ENCODE measurements at regions not wholly inside any gene's neighbourhood (a gene's known extent, or its start where the extent isn't known, plus 50 kb on each side); places are given as distances from the start of the nearest gene placed in this dataset.
"Not testable (repeated sequence)": the region's sequence is repeated elsewhere in the genome, so short reads cannot be mapped to it uniquely, and the experiment has no call there.

- not testable (repeated sequence) for DNase-seq (ENCODE audit: low read depth)
These were observed 121.7 kb downstream of the ATP6V0E2 start for GRCh38 chr7:149995369-149996026.

DNA sequence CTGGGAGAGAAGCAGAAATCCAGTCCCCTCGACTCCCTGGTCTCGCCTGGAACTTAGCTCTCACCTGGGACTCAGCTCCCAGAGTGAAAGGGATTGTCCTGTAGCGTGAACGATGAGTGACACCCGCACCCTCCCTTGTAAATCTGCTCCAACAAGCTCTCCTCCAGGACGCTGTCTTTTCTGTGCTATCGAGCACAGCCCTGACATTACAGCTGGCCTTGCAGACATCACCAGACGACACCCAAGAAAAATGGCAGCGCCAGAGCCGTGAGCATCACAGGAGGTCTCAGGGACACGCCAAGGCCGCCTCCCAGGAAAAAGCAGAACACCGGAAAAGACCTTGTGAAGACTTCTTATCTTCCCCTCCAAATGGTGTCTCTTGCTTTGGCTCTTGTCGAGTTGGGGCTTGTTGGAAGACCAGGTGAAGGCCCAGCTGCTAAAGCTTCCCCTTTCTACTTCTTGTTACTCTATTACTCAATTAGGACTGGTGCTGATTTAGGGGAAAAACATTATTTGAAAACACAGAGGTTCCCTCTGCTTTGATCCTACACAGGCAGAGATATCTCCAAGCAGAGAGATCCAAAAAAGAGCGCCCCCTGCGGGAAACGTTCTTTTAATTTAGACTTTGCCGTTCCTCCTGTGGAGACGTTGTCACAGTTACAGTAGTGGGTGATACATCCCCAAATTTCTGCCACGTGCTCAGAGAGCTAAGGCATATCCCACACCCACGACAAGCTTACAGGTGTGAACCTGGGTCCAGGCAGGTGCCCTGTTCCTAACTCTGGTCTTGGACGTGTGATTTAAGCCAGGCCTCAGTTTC is 127.2 kb downstream of the ATP6V0E2 start:
- DNase-seq (ENCODE audit: low read depth) = not testable (repeated sequence)

GRCh38 chr7:150003304-150003810 is 129.6 kb downstream of the ATP6V0E2 start:
- DNase-seq (ENCODE audit: low read depth) = no peak

DNA sequence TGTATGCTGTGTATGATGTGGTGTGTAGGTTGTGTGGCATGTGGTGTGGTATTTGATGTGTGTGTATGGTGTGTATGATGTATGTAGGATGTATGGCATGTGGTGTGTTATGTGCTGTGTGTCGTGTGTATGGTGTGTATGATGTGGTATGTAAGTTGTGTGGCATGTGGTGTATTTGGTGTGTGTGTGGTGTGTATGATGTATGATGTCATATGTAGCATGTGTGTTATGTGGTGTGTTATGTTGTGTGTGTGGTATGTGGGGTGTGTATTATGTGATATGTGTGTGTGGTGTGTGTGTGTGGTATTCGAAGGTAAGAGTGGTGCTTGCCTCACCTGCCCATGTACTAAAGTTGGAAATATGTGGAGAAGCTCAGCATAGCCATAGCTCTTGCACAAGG is 130.2 kb downstream of the ATP6V0E2 start:
- DNase-seq (ENCODE audit: low read depth) = not testable (repeated sequence)

DNA sequence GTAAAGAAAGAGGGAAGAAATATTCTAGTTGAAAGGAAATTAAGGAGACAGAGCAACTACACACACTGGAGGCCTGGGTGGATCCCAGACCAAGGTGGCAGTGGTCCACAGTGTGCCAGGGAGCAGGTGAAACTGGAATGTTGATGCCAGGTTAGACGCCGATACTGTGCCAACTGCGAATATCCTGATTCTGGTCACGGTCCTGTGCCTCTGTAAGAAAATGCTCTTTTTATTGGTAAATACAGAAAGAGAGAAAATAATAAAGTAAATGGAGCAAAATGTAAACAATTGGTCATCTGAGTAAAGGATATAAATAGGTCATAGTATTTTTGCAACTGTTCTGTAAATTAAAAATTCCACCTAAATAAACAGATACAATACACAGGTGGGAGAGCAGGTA is 131.1 kb downstream of the ATP6V0E2 start:
- DNase-seq (ENCODE audit: low read depth) = not testable (repeated sequence)

DNA sequence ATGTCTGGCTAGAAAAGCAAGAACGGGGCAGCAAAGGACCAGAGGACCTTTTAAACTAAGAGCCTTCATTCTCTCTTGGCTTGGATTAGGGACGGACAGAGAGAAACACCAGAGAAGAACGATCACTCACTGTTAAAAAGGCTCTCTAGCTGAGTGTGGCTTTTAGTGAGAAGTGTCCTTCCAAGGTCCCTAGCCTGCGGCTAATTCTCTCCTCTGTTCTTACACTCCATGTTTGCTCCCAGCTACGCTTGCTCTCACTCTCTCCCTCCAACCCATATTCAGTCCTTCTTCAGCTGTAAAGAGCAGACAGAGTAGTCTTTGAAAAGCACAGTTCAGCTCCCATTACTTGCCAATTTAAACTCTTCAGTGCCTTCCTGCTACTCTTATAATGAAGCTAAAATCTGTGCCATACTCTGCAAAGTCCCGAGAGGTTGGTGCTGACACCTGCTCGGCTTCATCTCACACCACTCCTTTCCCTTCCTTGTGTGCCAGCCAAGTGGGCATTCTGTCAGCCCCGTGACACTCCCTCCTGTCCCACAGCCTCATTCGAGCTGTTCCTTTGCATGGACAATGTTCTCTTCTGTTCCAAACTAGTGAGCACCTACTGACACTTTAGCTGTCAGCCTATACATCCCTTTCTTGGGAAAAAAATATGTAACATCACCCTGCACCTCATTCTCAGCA is 136.0 kb downstream of the ATP6V0E2 start:
- not testable (repeated sequence) for DNase-seq (ENCODE audit: low read depth)

GRCh38 chr7:150016651-150017189 is 143.0 kb downstream of the ATP6V0E2 start:
- DNase-seq (ENCODE audit: low read depth) = not testable (repeated sequence)

GRCh38 chr7:150020210-150020609 is 146.4 kb downstream of the ATP6V0E2 start:
- not testable (repeated sequence) for DNase-seq (ENCODE audit: low read depth)

DNA sequence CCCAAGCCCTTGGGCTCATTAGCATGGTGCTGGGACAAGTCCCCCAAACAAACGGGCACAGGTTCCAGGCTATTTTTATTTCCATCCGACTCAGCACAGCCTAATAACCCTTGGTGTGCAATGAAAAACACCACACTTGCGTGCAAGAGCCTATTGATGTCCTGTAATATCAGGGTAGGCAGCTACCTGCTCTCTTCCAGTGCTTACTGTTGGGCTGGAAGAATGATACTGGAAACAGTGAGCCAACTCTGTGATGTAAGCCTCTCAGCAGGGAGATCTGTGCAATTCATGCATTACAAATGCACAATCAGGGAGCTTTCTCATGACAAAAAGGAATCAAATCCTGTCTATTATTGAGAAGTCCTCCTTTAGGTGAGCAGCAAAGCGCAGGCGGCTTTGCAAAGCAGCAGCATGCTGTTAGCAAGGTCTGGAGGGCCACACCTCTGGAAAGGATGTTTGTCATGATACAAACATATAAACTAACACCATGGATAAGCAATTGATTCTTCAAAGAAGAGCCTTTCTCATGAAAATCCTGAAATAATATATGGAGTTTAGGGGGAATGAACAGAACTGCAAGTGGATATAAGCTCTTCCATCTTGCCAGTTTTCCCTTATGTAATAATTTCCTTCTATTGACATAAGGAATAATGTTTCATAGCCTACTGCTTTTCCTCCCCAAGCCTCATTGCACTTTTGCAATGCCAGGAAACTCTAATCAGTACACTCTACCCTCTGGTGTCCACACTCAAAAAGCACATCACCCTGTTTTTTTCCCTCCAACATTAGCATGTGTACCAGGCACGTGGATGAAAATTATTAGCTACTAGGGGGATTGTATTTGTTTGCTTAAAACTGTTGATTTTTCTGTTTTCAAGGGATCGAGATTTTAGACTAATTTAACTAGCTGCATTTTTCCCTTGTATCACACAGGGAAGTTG is 151.1 kb downstream of the ATP6V0E2 start:
- not testable (repeated sequence) for DNase-seq (ENCODE audit: low read depth)

DNA sequence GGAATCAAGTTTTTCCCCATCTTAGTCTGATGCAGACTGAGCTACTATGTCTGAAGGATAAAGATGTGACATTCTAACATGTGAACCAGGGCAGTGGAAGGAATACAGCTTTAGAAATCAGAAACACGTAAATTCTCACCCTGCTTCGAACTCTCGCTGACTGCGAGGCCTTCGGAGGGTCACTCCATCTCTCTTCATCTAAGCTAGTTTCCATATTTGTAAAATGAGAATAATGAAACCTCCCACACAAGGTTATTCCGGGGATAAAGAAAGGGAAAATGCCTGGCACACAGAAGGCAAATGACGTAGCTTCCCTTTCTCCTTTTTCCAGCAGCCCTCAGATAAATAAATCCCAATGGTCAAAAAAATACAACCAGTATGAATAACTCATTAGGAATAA is 152.0 kb downstream of the ATP6V0E2 start:
- not testable (repeated sequence) for DNase-seq (ENCODE audit: low read depth)

GRCh38 chr7:150028344-150029012 is 154.7 kb downstream of the ATP6V0E2 start:
- not testable (repeated sequence) for DNase-seq (ENCODE audit: low read depth)

- not testable (repeated sequence) for DNase-seq (ENCODE audit: low read depth)
These were observed 155.2 kb downstream of the ATP6V0E2 start for GRCh38 chr7:150029013-150029389.

DNA sequence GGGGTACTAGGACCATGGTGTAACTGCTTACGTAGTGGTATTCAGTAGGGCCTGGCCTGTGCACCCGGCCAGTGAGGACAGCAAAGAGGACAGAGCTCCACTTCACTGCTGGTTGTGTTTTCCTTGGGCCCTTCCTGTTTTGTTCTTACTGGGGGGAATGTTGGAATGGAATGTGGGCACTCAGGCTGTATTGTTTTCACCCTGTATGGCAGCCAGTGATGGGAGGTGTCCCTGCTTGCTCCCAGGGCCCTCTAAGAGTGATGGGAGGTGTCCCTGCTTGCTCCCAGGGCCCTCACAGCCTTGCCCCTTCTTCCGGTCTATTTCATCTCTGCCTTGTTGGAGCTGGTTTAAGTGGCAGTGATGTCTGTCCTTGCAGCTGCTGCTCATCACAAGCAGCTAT is 158.0 kb downstream of the ATP6V0E2 start:
- DNase-seq (ENCODE audit: low read depth) = not testable (repeated sequence)

DNA sequence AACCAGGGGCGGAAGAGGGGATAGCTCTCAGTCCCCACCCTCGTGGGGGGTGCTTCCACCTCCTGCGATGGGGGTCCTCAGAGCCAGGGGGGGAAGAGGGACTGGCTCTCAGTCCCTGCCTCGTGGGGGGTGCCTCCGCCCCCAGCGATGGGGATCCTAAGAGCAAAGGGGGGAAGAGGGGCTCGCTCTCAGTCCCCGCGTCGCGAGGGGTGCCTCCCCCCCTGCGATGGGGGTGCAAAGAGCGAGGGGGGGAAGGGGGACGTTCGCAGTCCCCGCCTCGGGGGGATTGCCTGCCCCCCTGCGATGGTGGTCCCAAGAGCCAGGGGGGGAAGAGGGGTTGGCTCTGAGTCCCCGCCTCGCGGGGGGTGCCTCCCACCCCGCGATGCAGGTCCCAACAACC is 159.9 kb downstream of the ATP6V0E2 start:
- not testable (repeated sequence) for DNase-seq (ENCODE audit: low read depth)

- not testable (repeated sequence) for DNase-seq (ENCODE audit: low read depth)
These were observed 162.0 kb downstream of the ATP6V0E2 start for GRCh38 chr7:150035769-150036168.

- DNase-seq (ENCODE audit: low read depth) = not testable (repeated sequence)
These were observed 165.3 kb downstream of the ATP6V0E2 start for GRCh38 chr7:150039061-150039460.

- not testable (repeated sequence) for DNase-seq (ENCODE audit: low read depth)
These were observed 168.5 kb downstream of the ATP6V0E2 start for GRCh38 chr7:150042281-150042680.

DNA sequence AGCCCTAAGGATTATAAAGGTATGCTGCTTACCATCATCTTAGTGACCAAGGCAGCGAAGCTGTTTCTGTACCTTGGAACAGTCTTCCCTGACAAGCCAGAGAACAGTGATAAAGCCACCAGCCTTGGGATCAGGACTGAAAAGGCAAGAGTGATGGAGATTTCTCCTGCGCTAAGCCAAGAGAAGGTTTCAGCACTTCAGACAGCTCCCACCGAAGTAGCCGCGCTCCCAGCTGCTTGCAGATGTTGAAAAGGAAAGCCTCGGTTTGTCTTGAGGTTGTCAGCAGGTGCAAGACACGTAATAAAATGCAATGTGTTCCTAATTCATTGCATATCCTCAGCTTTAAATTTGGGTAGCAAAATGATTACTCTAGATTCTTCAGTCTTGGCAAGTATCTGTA is 171.0 kb downstream of the ATP6V0E2 start:
- DNase-seq (ENCODE audit: low read depth) = peak; percentile 3

DNA sequence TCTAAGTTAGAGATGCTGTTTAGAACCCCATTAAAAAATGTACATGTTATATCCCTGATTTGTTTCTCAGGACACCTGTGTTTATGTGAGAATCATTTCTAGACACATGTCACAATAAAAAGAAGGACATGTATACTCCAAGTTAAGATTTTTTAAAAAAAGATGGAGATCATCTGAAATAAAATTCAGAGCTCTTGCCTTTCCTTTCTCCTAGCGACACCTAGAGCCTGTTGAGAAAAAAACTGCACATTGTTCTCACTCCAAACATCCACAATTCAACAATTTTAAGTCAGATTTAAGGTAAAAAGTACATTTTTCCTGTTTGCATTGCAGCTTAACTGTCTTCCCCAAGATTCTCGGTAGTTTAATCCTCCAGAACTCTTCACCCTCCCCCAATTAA is 171.8 kb downstream of the ATP6V0E2 start:
- not testable (repeated sequence) for DNase-seq (ENCODE audit: low read depth)
